Esophagus squamous epithelium (tissue), 4 donors: ENCODE measurements at regions not wholly inside any gene's neighbourhood (a gene's known extent, or its start where the extent isn't known, plus 50 kb on each side); places are given as distances from the start of the nearest gene placed in this dataset.

Source experiments
- POLR2A ChIP-seq, 4 donors: fragments of 450-650 bp; IDR thresholded peaks; one replicate each; pipeline ENCODE4 v1.6.1; 2017; ENCODE audit warnings: antibody characterized with exemption in 4 of 4, mild to moderate bottlenecking in 4 of 4, moderate library complexity in 3 of 4
- TF ChIP-seq, protein P1 (sequence below), 6 experiments: fragments of 450-650 bp in 4 of 6; fragments of 200-600 bp in 2 of 6; sonication (generic) in 2 of 6; IDR thresholded peaks; one replicate each; pipeline ENCODE4 v1.5.1; 2016 to 2019; ENCODE audit warnings: antibody characterized with exemption in 6 of 6, mild to moderate bottlenecking in 4 of 6, moderate library complexity in 4 of 6

DNA sequence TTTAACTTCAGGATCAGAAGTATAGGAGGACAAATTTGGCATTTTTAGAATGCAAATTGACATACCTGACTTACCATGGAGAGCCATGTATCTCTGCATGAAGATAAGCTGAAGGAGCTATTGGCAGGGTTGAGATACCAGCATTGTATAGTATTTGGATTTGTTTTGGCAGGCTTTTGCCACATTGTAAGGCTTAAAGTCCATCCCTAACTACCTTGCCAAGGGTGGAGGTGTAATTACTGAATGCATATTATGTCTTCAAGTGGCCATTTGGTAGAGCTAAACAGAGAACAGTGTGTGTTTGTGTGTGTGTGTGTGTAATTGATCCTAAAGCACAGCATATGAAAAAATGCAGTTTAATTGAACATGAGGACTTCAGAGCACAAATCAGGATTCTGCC is 324.7 kb downstream of the FAM170A start:
- no peak for TF ChIP-seq POLR2A (IDR thresholded peaks at IDR 0.05)
- TF ChIP-seq, protein P1, sequence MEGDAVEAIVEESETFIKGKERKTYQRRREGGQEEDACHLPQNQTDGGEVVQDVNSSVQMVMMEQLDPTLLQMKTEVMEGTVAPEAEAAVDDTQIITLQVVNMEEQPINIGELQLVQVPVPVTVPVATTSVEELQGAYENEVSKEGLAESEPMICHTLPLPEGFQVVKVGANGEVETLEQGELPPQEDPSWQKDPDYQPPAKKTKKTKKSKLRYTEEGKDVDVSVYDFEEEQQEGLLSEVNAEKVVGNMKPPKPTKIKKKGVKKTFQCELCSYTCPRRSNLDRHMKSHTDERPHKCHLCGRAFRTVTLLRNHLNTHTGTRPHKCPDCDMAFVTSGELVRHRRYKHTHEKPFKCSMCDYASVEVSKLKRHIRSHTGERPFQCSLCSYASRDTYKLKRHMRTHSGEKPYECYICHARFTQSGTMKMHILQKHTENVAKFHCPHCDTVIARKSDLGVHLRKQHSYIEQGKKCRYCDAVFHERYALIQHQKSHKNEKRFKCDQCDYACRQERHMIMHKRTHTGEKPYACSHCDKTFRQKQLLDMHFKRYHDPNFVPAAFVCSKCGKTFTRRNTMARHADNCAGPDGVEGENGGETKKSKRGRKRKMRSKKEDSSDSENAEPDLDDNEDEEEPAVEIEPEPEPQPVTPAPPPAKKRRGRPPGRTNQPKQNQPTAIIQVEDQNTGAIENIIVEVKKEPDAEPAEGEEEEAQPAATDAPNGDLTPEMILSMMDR (IDR thresholded peaks at IDR 0.05), result no peak
